HepG2 (cell line): ENCODE measurements at regions not wholly inside any gene's neighbourhood (a gene's known extent, or its start where the extent isn't known, plus 50 kb on each side); places are given as distances from the start of the nearest gene placed in this dataset.

Experiments
- BCL3 ChIP-seq: sonication (generic); formaldehyde crosslinking; IDR thresholded peaks from 2 replicates; pipeline ENCODE4 v1.5.1; 2020; ENCODE audit warnings: mild to moderate bottlenecking, missing genetic modification reagents, moderate library complexity
- BHLHE40 ChIP-seq: IDR thresholded peaks from 2 replicates; pipeline ENCODE4 v1.6.1; 2011; ENCODE audit warnings: low read length, improper control_type of control experiment
- CAMTA2 ChIP-seq: sonication (generic); formaldehyde crosslinking; IDR thresholded peaks from 2 replicates; pipeline ENCODE4 v1.4.0; 2020; ENCODE audit warnings: mild to moderate bottlenecking, missing genetic modification reagents, borderline replicate concordance
- CREB3 ChIP-seq: sonication (generic); formaldehyde crosslinking; IDR thresholded peaks from 2 replicates; pipeline ENCODE4 v1.5.0; 2020; ENCODE audit warnings: missing genetic modification reagents
- GATAD2A ChIP-seq: IDR thresholded peaks from 2 replicates; pipeline ENCODE4 v1.6.1; 2016
- KAT8 ChIP-seq: IDR thresholded peaks from 2 replicates; pipeline ENCODE4 v1.6.1; 2016; ENCODE audit warnings: missing genetic modification reagents, missing compliant biosample characterization
- NR1H2 ChIP-seq: sonication (generic); formaldehyde crosslinking; IDR thresholded peaks from 2 replicates; pipeline ENCODE4 v1.8.1; 2022; ENCODE audit warnings: low read depth, missing genetic modification reagents, borderline replicate concordance
- SOX13 ChIP-seq, 3 experiments: fragments of 450-650 bp in 1 of 3; sonication (generic) in 1 of 3; formaldehyde crosslinking in 1 of 3; IDR thresholded peaks in 2 of 3; conservative IDR thresholded peaks in 1 of 3; 2 replicates each; pipeline versions ENCODE4 v1.5.0 to v1.6.1; 2016 to 2020; ENCODE audit warnings: antibody characterized with exemption in 1 of 3, mild to moderate bottlenecking in 1 of 3, missing compliant biosample characterization in 1 of 3, missing genetic modification reagents in 1 of 3, moderate library complexity in 1 of 3
- SOX5 ChIP-seq: IDR thresholded peaks from 2 replicates; pipeline ENCODE4 v1.6.1; 2016; ENCODE audit warnings: borderline replicate concordance
- ZBED4 ChIP-seq: sonication (generic); formaldehyde crosslinking; IDR thresholded peaks from 2 replicates; pipeline ENCODE4 v1.4.0; 2020; ENCODE audit warnings: missing genetic modification reagents, borderline replicate concordance

GRCh38 chr10:78567680-78568455, 500.9 kb upstream of the ZMIZ1 start (continued):
- 0 out of 2 replicates have a peak, but pooled peaks have one; percentile 31 for TF ChIP-seq BCL3 (CRISPR knock-in tag)
- 0 out of 2 replicates have a peak, but pooled peaks have one; percentile 16 for TF ChIP-seq KAT8 (CRISPR knock-in tag)
- TF ChIP-seq NR1H2 (CRISPR knock-in tag): no peak
- TF ChIP-seq SOX13 (IDR thresholded peaks at IDR 0.05): no peak
- TF ChIP-seq SOX13 (CRISPR knock-in tag; conservative IDR thresholded peaks at IDR 0.05 in 1 of 2, IDR thresholded peaks at IDR 0.05 in 1 of 2): peak in 1 of 2 experiments; percentile 77; a peak in 2 of 4 replicates
- TF ChIP-seq GATAD2A (CRISPR knock-in tag): 0 out of 2 replicates have a peak, but pooled peaks have one; percentile 13
- TF ChIP-seq CAMTA2 (CRISPR knock-in tag): no peak
- TF ChIP-seq BHLHE40: peak; percentile 87
- TF ChIP-seq SOX5 (CRISPR knock-in tag): peak; percentile 92
- TF ChIP-seq CREB3: no peak
- no peak for TF ChIP-seq ZBED4 (CRISPR knock-in tag)
